HG03196 (cell line): ENCODE measurements at regions not wholly inside any gene's neighbourhood (a gene's known extent, or its start where the extent isn't known, plus 50 kb on each side); places are given as distances from the start of the nearest gene placed in this dataset.

Source experiments
- ATAC-seq: cut with Tn5 transposase; IDR thresholded peaks from one replicate; pipeline ENCODE4 v1.9.1; 2021; ENCODE audit not compliant: unreplicated experiment

- no peak for ATAC-seq
Observed at GRCh38 chr6:14674867-14675648, 557.5 kb downstream of the CD83 start.

GRCh38 chr6:14676064-14676463 is 558.5 kb downstream of the CD83 start:
- no peak for ATAC-seq

GRCh38 chr6:14676977-14677781 is 559.6 kb downstream of the CD83 start:
- ATAC-seq = no peak

GRCh38 chr6:14681699-14682487 is 564.0 kb upstream of the JARID2 start:
- no peak for ATAC-seq

GRCh38 chr6:14682812-14683211 is 563.1 kb upstream of the JARID2 start:
- no peak for ATAC-seq

GRCh38 chr6:14689639-14690038 is 556.2 kb upstream of the JARID2 start:
- no peak for ATAC-seq

- no peak for ATAC-seq
Observed at GRCh38 chr6:14690120-14691056, 555.5 kb upstream of the JARID2 start.

GRCh38 chr6:14692208-14692607 is 553.7 kb upstream of the JARID2 start:
- ATAC-seq = no peak

- no peak for ATAC-seq
Observed at GRCh38 chr6:14693301-14694192, 552.3 kb upstream of the JARID2 start.

GRCh38 chr6:14694308-14694707 is 551.6 kb upstream of the JARID2 start:
- ATAC-seq = no peak

- ATAC-seq = no peak
Observed at GRCh38 chr6:14695579-14695978, 550.3 kb upstream of the JARID2 start.

GRCh38 chr6:14696367-14696766 is 549.5 kb upstream of the JARID2 start:
- no peak for ATAC-seq

GRCh38 chr6:14697427-14697826 is 548.4 kb upstream of the JARID2 start:
- no peak for ATAC-seq

GRCh38 chr6:14699803-14700601 is 545.9 kb upstream of the JARID2 start:
- no peak for ATAC-seq

- no peak for ATAC-seq
Observed at GRCh38 chr6:14701946-14702345, 543.9 kb upstream of the JARID2 start.

GRCh38 chr6:14702678-14703077 is 543.2 kb upstream of the JARID2 start:
- ATAC-seq = no peak

- no peak for ATAC-seq
Observed at GRCh38 chr6:14703586-14703985, 542.3 kb upstream of the JARID2 start.

- no peak for ATAC-seq
Observed at GRCh38 chr6:14704383-14705271, 541.2 kb upstream of the JARID2 start.
